ENCODE measurements at regions not wholly inside any gene's neighbourhood (a gene's known extent, or its start where the extent isn't known, plus 50 kb on each side); places are given as distances from the start of the nearest gene placed in this dataset.
"Not testable (repeated sequence)": the region's sequence is repeated elsewhere in the genome, so short reads cannot be mapped to it uniquely, and the experiment has no call there.

DNA sequence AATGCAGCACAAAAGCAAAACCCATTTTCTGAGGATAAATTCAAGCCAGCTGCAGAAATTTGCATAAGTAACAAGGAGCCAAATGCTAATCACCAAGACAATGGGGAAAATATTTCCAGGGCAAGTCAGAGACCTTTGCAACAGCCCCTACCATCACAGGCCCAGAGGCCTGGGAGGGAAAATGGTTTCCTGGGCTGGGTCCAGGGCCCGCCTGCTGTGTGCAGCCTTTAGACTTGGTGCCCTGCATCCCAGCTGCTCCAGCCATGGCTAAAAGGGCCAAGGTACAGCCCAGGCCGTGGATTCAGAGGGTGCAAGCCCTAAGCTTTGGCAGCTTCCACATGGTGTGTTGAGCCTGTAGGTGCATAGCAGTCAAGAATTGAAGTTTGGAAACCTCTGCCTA is 309.5 kb upstream of the SGCG start:
- H3K4me3 ChIP-seq (ENCODE audit: low read depth, low read length), result no peak overlapping the region
- TF ChIP-seq, protein P1, sequence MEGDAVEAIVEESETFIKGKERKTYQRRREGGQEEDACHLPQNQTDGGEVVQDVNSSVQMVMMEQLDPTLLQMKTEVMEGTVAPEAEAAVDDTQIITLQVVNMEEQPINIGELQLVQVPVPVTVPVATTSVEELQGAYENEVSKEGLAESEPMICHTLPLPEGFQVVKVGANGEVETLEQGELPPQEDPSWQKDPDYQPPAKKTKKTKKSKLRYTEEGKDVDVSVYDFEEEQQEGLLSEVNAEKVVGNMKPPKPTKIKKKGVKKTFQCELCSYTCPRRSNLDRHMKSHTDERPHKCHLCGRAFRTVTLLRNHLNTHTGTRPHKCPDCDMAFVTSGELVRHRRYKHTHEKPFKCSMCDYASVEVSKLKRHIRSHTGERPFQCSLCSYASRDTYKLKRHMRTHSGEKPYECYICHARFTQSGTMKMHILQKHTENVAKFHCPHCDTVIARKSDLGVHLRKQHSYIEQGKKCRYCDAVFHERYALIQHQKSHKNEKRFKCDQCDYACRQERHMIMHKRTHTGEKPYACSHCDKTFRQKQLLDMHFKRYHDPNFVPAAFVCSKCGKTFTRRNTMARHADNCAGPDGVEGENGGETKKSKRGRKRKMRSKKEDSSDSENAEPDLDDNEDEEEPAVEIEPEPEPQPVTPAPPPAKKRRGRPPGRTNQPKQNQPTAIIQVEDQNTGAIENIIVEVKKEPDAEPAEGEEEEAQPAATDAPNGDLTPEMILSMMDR (IDR thresholded peaks at IDR 0.05; ENCODE audit: borderline replicate concordance, insufficient read depth, low read depth, low read length), result no peak

DNA sequence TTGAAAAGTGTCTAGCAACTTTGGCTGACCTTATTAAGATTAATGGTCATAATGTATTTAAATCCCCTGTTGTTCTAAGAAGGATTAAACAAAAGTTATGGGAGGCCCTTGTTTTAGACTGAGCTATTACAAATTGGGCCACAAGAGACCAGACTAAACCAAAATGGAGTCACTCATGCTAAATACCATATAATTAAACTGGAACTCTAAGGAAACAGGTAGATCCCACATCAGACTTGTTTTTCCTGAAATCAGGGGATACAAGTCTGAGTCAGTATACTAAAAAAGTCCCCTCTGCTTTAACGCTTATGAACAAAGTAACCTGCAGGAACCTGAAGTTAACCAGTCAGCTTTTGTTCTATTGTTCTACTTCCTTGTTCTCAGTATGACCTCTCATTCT is 305.9 kb upstream of the SGCG start:
- no peak overlapping the region for H3K4me3 ChIP-seq (ENCODE audit: low read depth, low read length)
- TF ChIP-seq, protein P1 (IDR thresholded peaks at IDR 0.05; ENCODE audit: borderline replicate concordance, insufficient read depth, low read depth, low read length), result no peak

DNA sequence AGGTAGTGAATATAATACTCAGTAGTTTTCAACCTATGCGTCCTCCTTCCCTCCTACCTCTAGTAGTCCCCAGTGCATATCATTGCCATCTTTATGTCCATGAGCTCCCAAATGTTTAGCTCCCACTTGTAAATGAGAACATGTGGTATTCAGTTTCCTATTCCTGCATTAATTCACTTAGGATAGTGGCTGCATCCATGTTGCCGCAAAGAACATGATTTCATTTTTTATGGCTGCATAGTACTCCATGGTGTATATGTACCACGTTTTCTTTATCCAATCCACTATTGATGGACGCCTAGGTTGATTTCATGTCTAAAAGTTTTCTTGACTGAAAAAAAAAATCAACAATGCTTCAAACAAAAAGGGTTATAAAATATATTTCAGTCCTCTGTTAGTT is 303.4 kb upstream of the SGCG start:
- no peak overlapping the region for H3K4me3 ChIP-seq (ENCODE audit: low read depth, low read length)
- TF ChIP-seq, protein P1 (IDR thresholded peaks at IDR 0.05; ENCODE audit: borderline replicate concordance, insufficient read depth, low read depth, low read length), result no peak

DNA sequence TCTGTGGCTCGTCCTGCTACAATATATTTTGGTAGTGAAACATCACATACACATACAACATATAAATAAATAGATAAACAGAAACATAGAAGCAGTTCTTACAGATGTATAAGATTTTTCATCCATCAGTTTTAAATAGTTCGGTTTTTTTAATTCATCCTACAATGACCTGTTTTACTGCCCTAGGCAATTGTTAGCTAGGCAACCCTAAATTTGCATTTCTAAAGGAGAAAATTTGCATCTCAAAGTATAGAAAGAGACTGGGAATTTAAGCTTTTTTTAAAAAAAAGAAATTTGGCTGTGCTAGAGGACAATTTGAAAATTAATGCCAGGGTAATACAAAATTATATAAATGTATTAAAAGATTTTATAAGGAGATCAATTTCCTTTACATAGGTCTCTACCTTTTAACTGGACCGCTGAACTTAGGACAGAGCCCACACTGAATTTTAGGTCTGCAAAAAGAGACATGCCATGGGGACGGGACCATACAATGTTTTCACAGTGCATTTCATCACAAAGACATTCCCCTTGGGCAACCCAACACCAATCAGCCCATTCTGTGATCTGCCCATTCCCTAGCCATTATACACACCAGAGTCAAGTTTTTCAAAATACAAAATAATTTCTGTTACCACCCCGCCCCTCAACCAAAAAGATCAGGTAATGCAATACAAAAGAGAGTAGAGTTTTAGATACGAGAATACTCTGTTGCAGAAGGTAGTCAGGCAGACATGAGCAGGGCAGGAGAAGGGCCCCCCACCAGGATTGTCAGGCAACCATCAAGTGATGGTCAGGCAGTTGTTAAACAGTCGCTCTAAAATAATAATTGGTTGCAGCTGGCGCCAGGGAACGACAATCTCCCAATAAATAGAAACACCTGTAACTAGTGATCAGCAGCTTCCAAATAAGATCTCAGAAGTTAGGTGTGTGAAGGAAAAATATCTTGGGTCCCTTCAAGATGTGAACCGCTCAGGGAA is 299.7 kb upstream of the SGCG start:
- TF ChIP-seq, protein P1 (IDR thresholded peaks at IDR 0.05; ENCODE audit: borderline replicate concordance, insufficient read depth, low read depth, low read length), result no peak
- no peak overlapping the region for H3K4me3 ChIP-seq (ENCODE audit: low read depth, low read length)

DNA sequence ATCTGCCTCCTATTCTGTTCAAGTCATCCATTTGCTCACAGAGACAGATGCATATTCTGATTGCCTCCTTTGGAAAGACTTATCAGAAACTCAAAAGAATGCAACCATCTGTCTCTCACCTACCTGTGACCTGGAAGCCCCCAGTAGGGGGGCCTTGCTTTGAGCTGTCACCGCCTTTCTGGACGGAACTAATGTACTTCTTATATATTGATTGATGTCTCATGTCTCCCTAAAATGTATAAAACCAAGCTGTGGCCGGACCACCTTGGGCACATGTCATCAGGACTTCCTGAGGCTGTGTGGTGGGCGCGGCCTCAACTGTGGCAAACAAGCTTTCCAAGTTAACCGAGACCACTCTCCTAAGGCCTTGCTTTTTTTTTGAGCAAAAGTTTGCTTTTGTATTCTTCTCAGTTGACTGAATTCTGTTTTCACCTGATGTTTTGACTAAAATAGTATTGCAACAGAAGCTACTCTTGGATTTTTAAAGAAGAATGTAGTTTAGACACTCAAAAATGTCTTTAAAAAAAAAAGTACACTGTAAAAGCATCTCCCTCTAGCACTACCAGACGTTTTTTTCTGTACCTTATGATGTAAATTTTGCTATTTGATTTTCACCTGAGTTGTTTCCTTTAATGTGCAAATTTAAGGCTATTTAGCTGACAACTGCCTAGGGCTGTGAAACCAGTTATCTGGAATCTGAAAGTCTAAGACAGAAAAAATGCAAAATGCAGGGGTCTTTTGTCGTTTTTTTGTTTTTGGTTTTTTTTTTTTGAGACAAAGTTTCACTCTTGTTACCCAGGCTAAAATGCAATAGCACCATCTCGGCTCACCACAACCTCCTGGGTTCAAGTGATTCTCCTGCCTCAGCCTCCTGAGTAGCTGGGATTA is 298.8 kb upstream of the SGCG start:
- H3K4me3 ChIP-seq (ENCODE audit: low read depth, low read length), result not testable (repeated sequence)

DNA sequence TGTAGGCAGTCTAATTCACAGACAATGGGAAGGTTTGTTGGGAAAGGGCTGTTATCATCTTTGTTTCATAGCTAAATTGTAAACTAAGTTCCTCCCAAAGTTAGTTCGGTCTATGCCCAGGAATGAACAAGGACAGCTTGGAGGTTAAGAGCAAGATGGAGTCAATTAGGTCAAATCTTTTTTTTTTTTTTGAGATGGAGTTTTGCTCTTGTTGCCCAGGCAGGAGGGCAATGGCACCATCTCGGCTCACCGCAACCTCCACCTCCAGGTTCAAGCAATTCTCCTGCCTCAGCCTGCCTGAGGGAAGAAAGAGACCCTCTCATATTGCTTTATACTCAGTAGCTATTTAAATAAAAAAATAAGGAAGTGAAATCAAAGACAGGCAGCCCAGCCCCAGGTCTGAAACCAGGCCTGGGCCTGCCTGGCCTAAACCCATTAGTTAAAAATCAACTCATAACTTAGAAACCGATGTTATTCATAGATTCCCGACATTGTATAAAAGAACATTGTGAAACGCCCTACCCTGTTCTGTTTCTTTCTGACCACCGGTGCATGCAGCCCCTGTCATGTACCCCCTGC is 297.4 kb upstream of the SGCG start:
- H3K4me3 ChIP-seq (ENCODE audit: low read depth, low read length), result no peak overlapping the region
- TF ChIP-seq, protein P1 (IDR thresholded peaks at IDR 0.05; ENCODE audit: borderline replicate concordance, insufficient read depth, low read depth, low read length), result no peak

DNA sequence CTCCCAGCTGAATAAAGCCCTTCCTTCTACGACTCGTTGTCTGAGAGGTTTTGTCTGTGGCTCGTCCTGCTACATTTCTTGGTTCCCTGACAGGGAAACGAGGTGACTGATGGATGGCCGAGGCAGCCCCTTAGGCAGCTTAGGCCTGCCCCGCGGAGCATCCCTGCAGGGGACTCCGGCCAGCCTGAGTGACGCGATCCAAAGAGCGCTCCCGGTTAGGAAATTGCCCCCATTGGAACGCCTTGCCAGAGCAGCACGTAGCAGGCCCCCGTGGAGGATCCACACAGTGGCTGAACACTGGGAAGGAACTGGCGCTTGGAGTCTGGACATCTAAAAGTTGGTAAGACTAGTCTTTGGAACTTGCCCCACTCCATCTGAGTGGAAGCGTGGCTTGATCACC is 296.8 kb upstream of the SGCG start:
- no peak overlapping the region for H3K4me3 ChIP-seq (ENCODE audit: low read depth, low read length)
- TF ChIP-seq, protein P1 (IDR thresholded peaks at IDR 0.05; ENCODE audit: borderline replicate concordance, insufficient read depth, low read depth, low read length), result no peak

DNA sequence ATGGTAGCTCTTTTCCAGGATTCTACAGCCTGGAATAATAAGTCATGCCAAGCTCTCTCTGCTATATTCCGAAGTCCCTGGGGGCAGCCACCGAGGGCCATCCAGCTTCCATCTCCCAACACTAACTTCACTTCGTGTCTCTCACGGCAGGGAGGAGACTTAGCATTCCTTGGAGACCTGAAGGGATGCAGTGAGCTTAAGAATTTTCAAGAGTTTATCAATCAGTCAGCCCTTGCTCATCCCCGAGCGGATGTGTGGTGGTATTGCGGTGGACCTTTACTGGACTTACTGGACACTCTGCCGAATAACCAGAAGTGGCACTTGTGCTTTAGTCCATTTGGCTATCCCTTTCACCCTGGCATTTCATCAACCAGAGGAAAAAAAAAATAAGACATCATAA is 294.7 kb upstream of the SGCG start:
- not testable (repeated sequence) for H3K4me3 ChIP-seq (ENCODE audit: low read depth, low read length)

DNA sequence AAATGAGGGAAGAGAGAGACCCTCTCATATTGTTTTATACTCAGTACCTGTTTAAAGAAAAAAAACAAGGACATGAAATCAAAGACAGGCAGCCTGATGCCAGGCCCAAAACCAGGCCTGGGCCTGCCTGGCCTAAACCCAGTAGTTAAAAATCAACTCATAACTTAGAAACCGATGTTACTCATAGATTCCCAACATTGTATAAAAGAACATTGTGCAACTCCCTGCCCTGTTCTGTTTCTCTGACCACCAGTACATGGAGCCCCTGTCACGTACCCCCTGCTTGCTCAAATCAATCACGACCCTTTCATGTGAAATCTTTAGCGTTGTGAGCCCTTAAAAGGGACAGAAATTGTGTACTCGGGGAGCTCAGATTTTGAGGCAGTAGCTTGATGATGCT is 291.4 kb upstream of the SGCG start:
- not testable (repeated sequence) for H3K4me3 ChIP-seq (ENCODE audit: low read depth, low read length)

Measured in GM12875 (cell line).